ENCODE measurements at regions not wholly inside any gene's neighbourhood (a gene's known extent, or its start where the extent isn't known, plus 50 kb on each side); places are given as distances from the start of the nearest gene placed in this dataset.

GRCh38 chr2:206875701-206876100 is 63.6 kb upstream of the CPO start:
- Mint-ChIP-seq H3K4me1 (no peaks in the 10 kb centered on the region), H3K27me3 (no peaks in the 10 kb centered on the region), H3K27ac (no peak overlapping the region), H3K4me3 (no peak overlapping the region), H3K9me3 (no peaks in the 10 kb centered on the region)
- no peak for DNase-seq
- ATAC-seq = no peak

DNA sequence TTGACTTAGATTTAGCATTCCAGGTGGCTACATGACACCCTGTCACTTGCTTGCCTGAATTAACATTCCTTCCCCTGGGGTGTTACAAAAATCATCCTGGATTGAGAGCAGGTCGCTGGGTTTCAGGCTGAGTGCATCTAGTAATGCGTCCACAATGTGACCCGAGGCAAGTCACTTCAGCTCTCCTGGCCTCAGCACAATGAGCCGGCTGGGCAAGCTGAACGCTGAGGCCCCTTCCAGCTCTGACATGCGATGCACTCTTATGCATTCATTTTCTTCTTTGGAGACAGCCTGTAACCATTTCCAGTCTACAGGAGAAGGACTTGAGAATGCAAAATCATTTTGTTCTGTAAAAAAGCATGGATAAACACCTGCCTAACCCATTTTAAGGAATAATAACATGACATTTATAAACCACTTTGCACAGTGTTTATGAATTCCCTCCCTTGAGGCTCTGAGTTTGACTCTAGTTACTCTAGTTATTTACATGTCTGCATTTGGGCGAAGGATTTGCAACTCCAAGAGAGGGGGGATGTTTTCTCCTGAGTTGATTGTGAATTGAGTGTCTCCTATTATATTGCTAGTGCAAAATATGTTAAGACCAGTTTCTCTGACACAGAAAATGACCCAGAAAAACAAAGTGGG is 63.0 kb upstream of the CPO start:
- ATAC-seq = no peak
- DNase-seq = no peak
- Mint-ChIP-seq H3K27ac (no peak overlapping the region), H3K27me3 (no peaks in the 10 kb centered on the region), H3K4me3 (no peak overlapping the region), H3K9me3 (no peaks in the 10 kb centered on the region), H3K4me1 (no peaks in the 10 kb centered on the region)

DNA sequence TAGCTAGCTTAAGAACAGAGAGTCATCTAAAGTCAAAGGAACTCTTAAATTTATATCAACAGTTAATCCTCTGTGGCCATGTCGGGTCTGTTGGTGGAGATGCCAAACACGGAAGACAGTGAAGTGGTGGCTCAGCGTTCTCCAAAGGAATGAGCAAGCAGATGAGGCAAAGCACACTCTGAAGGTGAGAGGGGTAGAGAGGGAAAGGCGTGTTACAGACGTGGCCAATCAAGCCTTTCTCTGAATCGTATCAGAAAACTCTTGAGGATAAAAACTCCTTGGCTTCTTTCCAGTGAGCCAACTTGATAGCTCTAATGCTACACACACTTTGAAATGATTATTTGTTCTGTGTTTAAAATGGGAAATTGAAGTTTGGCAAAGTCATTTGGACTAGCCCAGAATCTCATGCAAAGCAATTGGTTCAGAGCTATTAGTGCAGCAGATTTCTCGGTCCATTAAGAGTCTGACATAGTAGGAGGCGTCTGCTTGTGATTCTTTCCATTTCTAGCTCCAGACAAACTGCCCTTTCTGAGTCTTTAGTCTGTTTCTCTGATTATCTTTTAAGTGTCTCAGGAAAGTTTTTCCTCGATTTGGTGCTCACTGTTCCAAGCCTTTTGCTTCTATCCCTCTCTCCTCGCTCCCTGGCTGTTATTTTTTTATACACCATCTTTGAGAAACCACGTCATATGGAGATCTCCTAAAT is 57.5 kb upstream of the CPO start:
- no peak overlapping the region for H3K27ac Mint-ChIP-seq
- DNase-seq (no peak), ATAC-seq (no peak)
- no peaks in the 10 kb centered on the region for H3K9me3 Mint-ChIP-seq
- no peaks in the 10 kb centered on the region for H3K27me3 Mint-ChIP-seq
- no peaks in the 10 kb centered on the region for H3K4me1 Mint-ChIP-seq
- H3K4me3 Mint-ChIP-seq = no peak overlapping the region

DNA sequence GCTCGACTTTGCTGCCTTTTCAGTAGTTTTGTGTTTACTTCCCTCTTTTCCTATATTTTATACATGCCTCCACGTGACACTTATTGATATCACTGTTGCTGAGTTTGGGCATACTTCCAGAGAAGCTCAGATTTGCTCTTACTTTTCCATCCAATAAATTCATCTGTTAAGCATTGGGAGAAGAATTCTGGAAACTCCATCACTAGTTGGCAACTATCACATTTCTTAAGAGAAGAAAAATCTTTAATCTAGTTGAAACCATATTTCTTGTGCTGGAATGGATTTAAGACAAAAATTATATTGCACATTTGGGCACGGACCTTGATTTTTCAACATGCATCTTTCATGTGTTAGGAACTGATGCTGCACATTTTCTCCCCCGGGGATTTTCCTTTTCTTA is 52.6 kb upstream of the CPO start:
- H3K4me3 Mint-ChIP-seq = no peak overlapping the region
- no peaks in the 10 kb centered on the region for H3K4me1 Mint-ChIP-seq
- ATAC-seq = no peak
- H3K27ac Mint-ChIP-seq = no peak overlapping the region
- H3K9me3 Mint-ChIP-seq = no peaks in the 10 kb centered on the region
- no peak for DNase-seq
- no peaks in the 10 kb centered on the region for H3K27me3 Mint-ChIP-seq

DNA sequence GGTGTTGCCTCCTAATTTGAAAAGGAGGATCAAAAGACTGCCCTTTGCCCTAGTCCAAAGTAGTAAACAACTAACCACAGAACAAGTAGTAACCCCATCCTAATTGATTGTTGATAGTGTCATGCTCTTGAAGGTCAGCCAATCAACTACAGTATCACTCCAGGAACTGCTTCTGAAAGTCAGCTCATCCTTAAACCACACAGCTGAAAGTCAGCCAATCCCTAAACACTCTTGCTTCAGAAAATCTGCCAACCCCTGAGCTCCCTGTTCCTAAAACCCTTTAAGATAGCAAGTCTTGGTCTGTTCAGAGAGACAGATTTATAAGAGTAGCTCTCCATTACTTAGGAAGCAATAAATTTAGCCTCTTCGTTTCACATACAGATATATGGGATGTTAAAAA is 51.6 kb upstream of the CPO start:
- DNase-seq (no peak), ATAC-seq (no peak)
- H3K9me3 Mint-ChIP-seq = no peaks in the 10 kb centered on the region
- H3K4me3 Mint-ChIP-seq = no peak overlapping the region
- H3K4me1 Mint-ChIP-seq = no peaks in the 10 kb centered on the region
- no peaks in the 10 kb centered on the region for H3K27me3 Mint-ChIP-seq
- H3K27ac Mint-ChIP-seq = no peak overlapping the region
